SK-N-DZ (cell line): ENCODE measurements at regions not wholly inside any gene's neighbourhood (a gene's known extent, or its start where the extent isn't known, plus 50 kb on each side); places are given as distances from the start of the nearest gene placed in this dataset.

Experiments used
- DNase-seq: peaks from one replicate; pipeline ENCODE4 v3.0.0-alpha.2; 2015; ENCODE audit warnings: low spot score

GRCh38 chr9:89792189-89793123 is 187.6 kb downstream of the GADD45G start:
- no peak for DNase-seq

GRCh38 chr9:89793124-89793495 is 188.3 kb downstream of the GADD45G start:
- DNase-seq, result no peak

- no peak for DNase-seq
Measured at GRCh38 chr9:89793551-89793950, 188.7 kb downstream of the GADD45G start.

- no peak for DNase-seq
Measured at GRCh38 chr9:89794918-89795317, 190.1 kb downstream of the GADD45G start.

GRCh38 chr9:89795538-89796195 is 190.9 kb downstream of the GADD45G start:
- no peak for DNase-seq

GRCh38 chr9:89796606-89797005 is 191.8 kb downstream of the GADD45G start:
- DNase-seq, result no peak

- no peak for DNase-seq
Measured at GRCh38 chr9:89797255-89797654, 192.4 kb downstream of the GADD45G start.

GRCh38 chr9:89797937-89798455 is 193.2 kb downstream of the GADD45G start:
- no peak for DNase-seq

- DNase-seq, result no peak
Measured at GRCh38 chr9:89798547-89799120, 193.8 kb downstream of the GADD45G start.

- no peak for DNase-seq
Measured at GRCh38 chr9:89799221-89799620, 194.4 kb downstream of the GADD45G start.

- DNase-seq, result no peak
Measured at GRCh38 chr9:89799766-89800165, 195.0 kb downstream of the GADD45G start.

- DNase-seq, result no peak
Measured at GRCh38 chr9:89801341-89801740, 196.5 kb downstream of the GADD45G start.

GRCh38 chr9:89801742-89802670 is 197.2 kb downstream of the GADD45G start:
- DNase-seq, result no peak

GRCh38 chr9:89802781-89803355 is 198.1 kb downstream of the GADD45G start:
- no peak for DNase-seq

GRCh38 chr9:89803403-89803802 is 198.6 kb downstream of the GADD45G start:
- DNase-seq, result no peak

- DNase-seq, result no peak
Measured at GRCh38 chr9:89804766-89805531, 200.1 kb downstream of the GADD45G start.

GRCh38 chr9:89805571-89806292 is 200.9 kb downstream of the GADD45G start:
- DNase-seq, result no peak

- no peak for DNase-seq
Measured at GRCh38 chr9:89806371-89807100, 201.7 kb downstream of the GADD45G start.

GRCh38 chr9:89807101-89807395 is 202.2 kb downstream of the GADD45G start:
- no peak for DNase-seq
